ENCODE measurements at regions not wholly inside any gene's neighbourhood (a gene's known extent, or its start where the extent isn't known, plus 50 kb on each side); places are given as distances from the start of the nearest gene placed in this dataset.

GRCh38 chr7:130912082-130912861, 178.3 kb upstream of the KLF14 start:
- no peak for TF ChIP-seq TAF1 (IDR thresholded peaks at IDR 0.05; ENCODE audit: borderline replicate concordance, low read depth, low read length)
- no peak for TF ChIP-seq POLR2A (IDR thresholded peaks at IDR 0.05; ENCODE audit: low read depth, low read length)
- no peak for TF ChIP-seq POLR2AphosphoS5 (IDR thresholded peaks at IDR 0.05; ENCODE audit: low read depth, low read length)

Data from GM12892 (cell line).